HS-5 (cell line): ENCODE measurements at regions not wholly inside any gene's neighbourhood (a gene's known extent, or its start where the extent isn't known, plus 50 kb on each side); places are given as distances from the start of the nearest gene placed in this dataset.
"Not testable (repeated sequence)": the region's sequence is repeated elsewhere in the genome, so short reads cannot be mapped to it uniquely, and the experiment has no call there.

Experiments
- DNase-seq: peaks from one replicate; pipeline ENCODE4 v3.0.0-alpha.2; 2012; ENCODE audit warnings: low read depth

GRCh38 chr14:37994846-37995372 lies 212.8 kb upstream of the SSTR1 start:
- no peak for DNase-seq

- no peak for DNase-seq
Measured at GRCh38 chr14:37997017-37997416, 210.7 kb upstream of the SSTR1 start.

- DNase-seq = no peak
Measured at GRCh38 chr14:38000340-38000739, 207.4 kb upstream of the SSTR1 start.

GRCh38 chr14:38001501-38001900 lies 206.2 kb upstream of the SSTR1 start:
- DNase-seq = no peak

- DNase-seq = no peak
Measured at GRCh38 chr14:38003746-38004609, 203.7 kb upstream of the SSTR1 start.

- no peak for DNase-seq
Measured at GRCh38 chr14:38004610-38004879, 203.2 kb upstream of the SSTR1 start.

- DNase-seq = peak; percentile 33
Measured at GRCh38 chr14:38011156-38011555, 196.5 kb upstream of the SSTR1 start.

- DNase-seq = no peak
Measured at GRCh38 chr14:38012056-38012455, 195.6 kb upstream of the SSTR1 start.

- DNase-seq = no peak
Measured at GRCh38 chr14:38016497-38016896, 191.2 kb upstream of the SSTR1 start.

GRCh38 chr14:38021861-38022260 lies 185.8 kb upstream of the SSTR1 start:
- no peak for DNase-seq

GRCh38 chr14:38022775-38023174 lies 184.9 kb upstream of the SSTR1 start:
- no peak for DNase-seq

- DNase-seq = no peak
Measured at GRCh38 chr14:38038171-38038570, 169.5 kb upstream of the SSTR1 start.

- no peak for DNase-seq
Measured at GRCh38 chr14:38038986-38039385, 168.7 kb upstream of the SSTR1 start.

GRCh38 chr14:38039496-38039895 lies 168.2 kb upstream of the SSTR1 start:
- peak; percentile 16 for DNase-seq

- DNase-seq = no peak
Measured at GRCh38 chr14:38040411-38040810, 167.3 kb upstream of the SSTR1 start.

GRCh38 chr14:38042322-38042721 lies 165.4 kb upstream of the SSTR1 start:
- DNase-seq = peak; percentile 53

- no peak for DNase-seq
Measured at GRCh38 chr14:38044710-38045109, 163.0 kb upstream of the SSTR1 start.

GRCh38 chr14:38045461-38045860 lies 162.2 kb upstream of the SSTR1 start:
- DNase-seq = no peak

- no peak for DNase-seq
Measured at GRCh38 chr14:38046160-38046559, 161.5 kb upstream of the SSTR1 start.

- DNase-seq = no peak
Measured at GRCh38 chr14:38047195-38047902, 160.4 kb upstream of the SSTR1 start.

GRCh38 chr14:38053666-38054065 lies 154.0 kb upstream of the SSTR1 start:
- DNase-seq = no peak

GRCh38 chr14:38056270-38056669 lies 151.4 kb upstream of the SSTR1 start:
- DNase-seq = no peak

GRCh38 chr14:38062223-38062622 lies 145.5 kb upstream of the SSTR1 start:
- DNase-seq = not testable (repeated sequence)
